SU-DHL-6 (cell line): ENCODE measurements at regions not wholly inside any gene's neighbourhood (a gene's known extent, or its start where the extent isn't known, plus 50 kb on each side); places are given as distances from the start of the nearest gene placed in this dataset.

Experiments
- H2AFZ ChIP-seq: fragments of 200-600 bp; sonication (generic); 2 replicates; pipeline ENCODE4 v1.6.1; 2014; ENCODE audit warnings: low read depth, mild to moderate bottlenecking, moderate library complexity, mixed read lengths, antibody characterized with exemption, low read length; ENCODE audit not compliant: severe bottlenecking
- H3F3A ChIP-seq: fragments of 200-600 bp; shearing (Covaris generic); 2 replicates; pipeline ENCODE4 v1.6.0; 2016; ENCODE audit warnings: antibody characterized with exemption, mild to moderate bottlenecking; ENCODE audit not compliant: insufficient read depth
- H3K27ac ChIP-seq: fragments of 200-600 bp; sonication (generic); 2 replicates; pipeline ENCODE4 v1.5.1; 2016; ENCODE audit warnings: low read depth, mild to moderate bottlenecking, low read length, moderate library complexity, mixed read lengths
- H3K27me3 ChIP-seq: fragments of 200-600 bp; sonication (generic), shearing (Covaris generic); 2 replicates; pipeline ENCODE4 v1.6.0; 2014; ENCODE audit warnings: mild to moderate bottlenecking, low read length
- H3K36me3 ChIP-seq: fragments of 200-600 bp; sonication (generic); 2 replicates; pipeline ENCODE4 v1.6.1; 2014; ENCODE audit warnings: mild to moderate bottlenecking, low read length, mixed read lengths
- H3K4me2 ChIP-seq: fragments of 300-600, 200-600 bp; shearing (Covaris generic), sonication (generic); 2 replicates; pipeline ENCODE4 v1.6.0; 2014; ENCODE audit warnings: low read length, low read depth, mild to moderate bottlenecking; ENCODE audit not compliant: poor library complexity, severe bottlenecking
- H3K4me3 ChIP-seq: fragments of 200-600 bp; sonication (generic); 2 replicates; pipeline ENCODE4 v1.5.1; 2014; ENCODE audit warnings: antibody characterized with exemption, low read length, mild to moderate bottlenecking, mixed read lengths; ENCODE audit not compliant: insufficient read depth, poor library complexity, severe bottlenecking
- H3K79me2 ChIP-seq: fragments of 200-600 bp; sonication (generic); 2 replicates; pipeline ENCODE4 v1.6.1; 2014; ENCODE audit warnings: mild to moderate bottlenecking, low read length, moderate library complexity; ENCODE audit not compliant: insufficient read depth
- H3K9ac ChIP-seq: fragments of 200-600 bp; sonication (generic); 2 replicates; pipeline ENCODE4 v1.7.0; 2014; ENCODE audit warnings: mild to moderate bottlenecking, low read length
- H3K9me2 ChIP-seq: fragments of 200-600 bp; sonication (generic); replicated peaks from 2 replicates; pipeline ENCODE4 v1.6.1; 2014; ENCODE audit warnings: low read length; ENCODE audit not compliant: insufficient read depth
- H3K9me3 ChIP-seq: fragments of 200-600 bp; sonication (generic); 2 replicates; pipeline ENCODE4 v1.6.1; 2014; ENCODE audit warnings: low read length, mixed read lengths; ENCODE audit not compliant: insufficient read depth
- H4K20me1 ChIP-seq: fragments of 200-600 bp; sonication (generic); 2 replicates; pipeline ENCODE4 v1.6.1; 2014; ENCODE audit warnings: low read depth, mild to moderate bottlenecking, antibody characterized with exemption, low read length, moderate library complexity, mixed read lengths
- CTCF ChIP-seq: fragments of 200-600 bp; sonication (generic); IDR thresholded peaks from one replicate; pipeline ENCODE4 v1.5.1; 2017; ENCODE audit warnings: antibody characterized with exemption, mild to moderate bottlenecking, low read length, moderate library complexity; ENCODE audit not compliant: insufficient read depth, poor library complexity, severe bottlenecking
- EZH2phosphoT487 ChIP-seq: fragments of 200-600 bp; sonication (generic), shearing (Covaris generic); conservative IDR thresholded peaks from 2 replicates; pipeline ENCODE4 v1.6.1; 2018; ENCODE audit warnings: mild to moderate bottlenecking, antibody characterized with exemption, low read length, moderate library complexity, mixed read lengths

- Histone ChIP-seq H3K9me3 (no peaks in the 10 kb centered on the region), H4K20me1 (no peaks in the 10 kb centered on the region), H3K27me3 (no peaks in the 10 kb centered on the region), H3K4me2 (no peak overlapping the region), H3F3A (no peaks in the 10 kb centered on the region), H2AFZ (no peak overlapping the region), H3K36me3 (no peaks in the 10 kb centered on the region), H3K4me3 (no peak overlapping the region), H3K27ac (no peak overlapping the region), H3K9me2 (no peaks in the 10 kb centered on the region), H3K79me2 (no peaks in the 10 kb centered on the region), H3K9ac (no peak overlapping the region)
- TF ChIP-seq EZH2phosphoT487 (no peak), CTCF (no peak)
Observed at GRCh38 chr10:47065903-47066302, 154.7 kb downstream of the PTPN20 start.

- Histone ChIP-seq H3K9me2 (no peaks in the 10 kb centered on the region), H3K27me3 (no peaks in the 10 kb centered on the region), H3K4me3 (no peak overlapping the region), H3F3A (no peaks in the 10 kb centered on the region), H4K20me1 (no peaks in the 10 kb centered on the region), H3K9me3 (no peaks in the 10 kb centered on the region), H3K27ac (no peak overlapping the region), H3K36me3 (no peaks in the 10 kb centered on the region), H2AFZ (no peak overlapping the region), H3K79me2 (no peaks in the 10 kb centered on the region), H3K9ac (no peak overlapping the region), H3K4me2 (no peak overlapping the region)
- TF ChIP-seq CTCF (no peak), EZH2phosphoT487 (no peak)
Observed at GRCh38 chr10:47067949-47068940, 157.0 kb downstream of the PTPN20 start.

GRCh38 chr10:47070541-47070940 lies 159.3 kb downstream of the PTPN20 start:
- no peaks in the 10 kb centered on the region for H3K9me3 ChIP-seq
- no peak overlapping the region for H3K4me3 ChIP-seq
- no peaks in the 10 kb centered on the region for H3K79me2 ChIP-seq
- H3K4me2 ChIP-seq: no peak overlapping the region
- no peak overlapping the region for H3K27ac ChIP-seq
- H3K9me2 ChIP-seq: no peaks in the 10 kb centered on the region
- no peak overlapping the region for H2AFZ ChIP-seq
- no peaks in the 10 kb centered on the region for H3K27me3 ChIP-seq
- no peaks in the 10 kb centered on the region for H3K36me3 ChIP-seq
- no peaks in the 10 kb centered on the region for H3F3A ChIP-seq
- no peaks in the 10 kb centered on the region for H4K20me1 ChIP-seq
- no peak overlapping the region for H3K9ac ChIP-seq
- TF ChIP-seq CTCF (no peak), EZH2phosphoT487 (no peak)
